HepG2 (cell line): ENCODE measurements at regions not wholly inside any gene's neighbourhood (a gene's known extent, or its start where the extent isn't known, plus 50 kb on each side); places are given as distances from the start of the nearest gene placed in this dataset.

Source experiments
- ATAC-seq: fragments of 200-7000 bp; cut with Tn5 transposase; 3 replicates; pipeline ENCODE4 v1.9.1; 2020; ENCODE audit warnings: mild to moderate bottlenecking, moderate library complexity
- BruUV-seq: library from RNA; stranded (reverse); fragments of 400-500 nt; replicated peaks from 2 replicates; lab custom pipeline; 2021; lab: Mats Ljungman, UMichigan
- CTCF ChIA-PET: fragments of 300-600 bp; formaldehyde crosslinking; extraction: SDS; loops from one replicate; lab custom pipeline; 2021; ENCODE audit warnings: low total read pairs, inconsistent platforms, low intra/inter-chr PET ratio; lab: Yijun Ruan, JAX
- POLR2A ChIA-PET: fragments of 350-600 bp; sonication (Branson Sonifier 250); formaldehyde crosslinking; loops from one replicate; lab custom pipeline; 2020; ENCODE audit warnings: antibody characterized with exemption, inconsistent platforms; lab: Yijun Ruan, JAX
- DNase-seq: peaks from one replicate; pipeline ENCODE4 v3.0.0-alpha.2; 2015; ENCODE audit warnings: low spot score
- FAIRE-seq: peaks from 3 replicates; lab custom pipeline; 2011; peaks lifted over from hg19 to GRCh38; lab: Jason Lieb, UNC
- H2AFZ ChIP-seq: one replicate; pipeline ENCODE4 v1.6.1; 2011; ENCODE audit warnings: low read length, inconsistent platforms
- H3K27ac ChIP-seq: fragments of 300-600 bp; 3 replicates; pipeline ENCODE4 v1.8.0; 2011; ENCODE audit warnings: mixed run types, mild to moderate bottlenecking, mixed read lengths, low read length, inconsistent platforms; ENCODE audit not compliant: insufficient read depth; ENCODE audit errors: extremely low read length
- H3K27me3 ChIP-seq, 2 experiments: fragments of 200-600 bp in 1 of 2; 2 replicates in 1 of 2; 3 replicates in 1 of 2; pipeline versions ENCODE4 v1.6.0 to v1.8.0; 2011; ENCODE audit warnings: low read length in 2 of 2, mild to moderate bottlenecking in 2 of 2, moderate library complexity in 2 of 2, inconsistent platforms in 1 of 2; ENCODE audit not compliant: insufficient read depth in 2 of 2, control insufficient read depth in 1 of 2
- H3K36me3 ChIP-seq, 2 experiments: fragments of 200-600 bp in 1 of 2; replicated peaks in 1 of 2; 2 replicates in 1 of 2; 3 replicates in 1 of 2; pipeline versions ENCODE4 v1.5.1 to v1.8.0; 2011; ENCODE audit warnings: low read length in 2 of 2, inconsistent platforms in 1 of 2; ENCODE audit not compliant: insufficient read depth in 2 of 2, control insufficient read depth in 1 of 2
- H3K4me1 ChIP-seq: 2 replicates; pipeline ENCODE4 v1.5.1; 2012; ENCODE audit warnings: low read length, inconsistent platforms; ENCODE audit not compliant: insufficient read depth
- H3K4me2 ChIP-seq: 2 replicates; pipeline ENCODE4 v1.6.0; 2011; ENCODE audit warnings: low read depth, low read length, inconsistent platforms
- H3K4me3 ChIP-seq, 3 experiments: fragments of 200-600 bp in 1 of 3; sonication (generic), shearing (Covaris generic) in 1 of 3; replicated peaks in 1 of 3; 2 replicates each; pipeline ENCODE4 v1.5.1; 2011 to 2016; ENCODE audit warnings: low read length in 3 of 3, inconsistent platforms in 2 of 3, low read depth in 2 of 3, mild to moderate bottlenecking in 2 of 3, control low read depth in 1 of 3, mixed read lengths in 1 of 3; ENCODE audit not compliant: insufficient read depth in 1 of 3
- H3K79me2 ChIP-seq: one replicate; pipeline ENCODE4 v1.6.1; 2011; ENCODE audit warnings: low read length, inconsistent platforms; ENCODE audit not compliant: insufficient read depth
- H3K9ac ChIP-seq: 2 replicates; pipeline ENCODE4 v1.6.0; 2011; ENCODE audit warnings: mild to moderate bottlenecking, low read depth, low read length, inconsistent platforms; ENCODE audit not compliant: insufficient read depth
- H3K9me3 ChIP-seq: 2 replicates; pipeline ENCODE4 v1.5.1; 2012; ENCODE audit warnings: mild to moderate bottlenecking, low read length
- H4K20me1 ChIP-seq: 2 replicates; pipeline ENCODE4 v1.6.0; 2011; ENCODE audit warnings: inconsistent platforms, mild to moderate bottlenecking, low read length, moderate library complexity; ENCODE audit not compliant: insufficient read depth
- ARNT ChIP-seq: fragments of 450-650 bp; IDR thresholded peaks from 2 replicates; pipeline ENCODE4 v1.6.1; 2017
- ATF1 ChIP-seq: IDR thresholded peaks from 2 replicates; pipeline ENCODE4 v1.6.1; 2016; ENCODE audit warnings: mild to moderate bottlenecking, control low read depth
- HNRNPL ChIP-seq: fragments of 200-400 bp; formaldehyde crosslinking; IDR thresholded peaks from 2 replicates; pipeline ENCODE4 v1.6.1; 2017; ENCODE audit warnings: mild to moderate bottlenecking, low read depth, low read length
- PRMT3 ChIP-seq: sonication (generic); formaldehyde crosslinking; IDR thresholded peaks from 2 replicates; pipeline ENCODE4 v1.8.1; 2022; ENCODE audit warnings: low read depth, mild to moderate bottlenecking, moderate library complexity, missing genetic modification reagents, borderline replicate concordance
- SAFB2 ChIP-seq: sonication (generic); formaldehyde crosslinking; IDR thresholded peaks from 2 replicates; pipeline ENCODE4 v1.5.1; 2020; ENCODE audit warnings: missing genetic modification reagents, low read depth, mild to moderate bottlenecking, borderline replicate concordance
- TCF7L2 ChIP-seq: IDR thresholded peaks from 2 replicates; pipeline ENCODE4 v1.6.1; 2011; ENCODE audit warnings: mild to moderate bottlenecking, low read depth, low read length, moderate library complexity
- THAP11 ChIP-seq: IDR thresholded peaks from 2 replicates; pipeline ENCODE4 v1.6.1; 2016; ENCODE audit warnings: missing biosample characterization, missing genetic modification reagents
- ZBTB20 ChIP-seq: sonication (generic); formaldehyde crosslinking; IDR thresholded peaks from 2 replicates; pipeline ENCODE4 v1.8.1; 2023; ENCODE audit warnings: missing genetic modification reagents, low read depth, mild to moderate bottlenecking, borderline replicate concordance
- ZNF121 ChIP-seq: sonication (generic); formaldehyde crosslinking; IDR thresholded peaks from 2 replicates; pipeline ENCODE4 v1.5.0; 2020; ENCODE audit warnings: mild to moderate bottlenecking, missing genetic modification reagents
- ZNF546 ChIP-seq: sonication (generic); formaldehyde crosslinking; conservative IDR thresholded peaks from 2 replicates; pipeline ENCODE4 v1.8.1; 2023; ENCODE audit warnings: mild to moderate bottlenecking, missing genetic modification reagents
- ZNF619 ChIP-seq: sonication (generic); formaldehyde crosslinking; IDR thresholded peaks from 2 replicates; pipeline ENCODE4 v1.4.0; 2020; ENCODE audit warnings: mild to moderate bottlenecking, missing genetic modification reagents
- WGBS: methylation state at CpG from one replicate; pipeline ENCODE4 v1.1.6; 2017; ENCODE audit warnings: low lambda C conversion rate; 5-methylcytosine and 5-hydroxymethylcytosine counted together
- in situ Hi-C: cut with HindIII; loops from 2 replicates; pipeline ENCODE4 v1.10.0; 2017; ENCODE audit warnings: low pct_unique_long_range_greater_than_20kb; ENCODE audit not compliant: extremely low pct_ligation_motif_present
- intact Hi-C: fragments of 100-400 bp; cut with micrococcal nuclease; formaldehyde crosslinking; loops from one replicate; pipeline ENCODE4 v1.10.0; 2022; ENCODE audit not compliant: unreplicated experiment
- TF ChIP-seq, protein P1 (sequence below): sonication (generic); formaldehyde crosslinking; IDR thresholded peaks from 2 replicates; pipeline ENCODE4 v1.5.1; 2020; ENCODE audit warnings: missing genetic modification reagents, mild to moderate bottlenecking, borderline replicate concordance
- TF ChIP-seq, protein P2 (sequence below): sonication (generic); formaldehyde crosslinking; IDR thresholded peaks from 2 replicates; pipeline ENCODE4 v1.8.0; 2022; ENCODE audit warnings: low read depth, missing genetic modification reagents

DNA sequence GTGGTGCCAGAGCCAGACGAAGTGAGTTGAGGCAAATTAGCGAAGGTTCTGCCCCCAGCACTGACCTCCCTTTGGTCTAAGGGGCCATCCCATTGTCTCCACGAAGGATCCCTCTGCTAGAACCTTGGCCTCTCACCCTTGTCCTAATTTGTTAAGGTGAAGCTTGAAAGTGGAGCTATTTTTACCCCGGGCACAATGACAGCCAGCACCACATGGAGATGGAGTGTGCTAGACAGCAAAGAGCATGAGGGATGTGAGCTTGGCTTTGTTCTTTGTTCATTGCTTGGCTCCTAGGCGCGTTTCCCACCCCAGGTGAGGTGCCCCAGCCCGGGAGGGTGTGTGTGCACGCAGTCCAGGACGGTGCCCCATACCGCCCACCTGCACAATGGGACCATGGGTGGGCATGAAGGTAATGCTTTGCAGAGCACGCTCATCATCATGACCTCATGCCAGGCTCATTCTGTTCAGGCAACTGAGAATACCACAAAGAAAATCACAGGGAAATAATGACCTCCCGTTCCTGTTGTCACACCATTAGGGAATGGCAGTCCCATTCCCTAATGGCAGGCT, 361.0 kb upstream of the FZD8 start:
- no peaks in the 10 kb centered on the region for H3K9me3 ChIP-seq
- POLR2A ChIA-PET, result no interaction called here
- H3K27ac ChIP-seq, result no peak overlapping the region
- no peaks in the 10 kb centered on the region for H3K4me1 ChIP-seq
- ATAC-seq (no peak), FAIRE-seq (no peak), DNase-seq (no peak)
- no peaks in the 10 kb centered on the region for H3K36me3 ChIP-seq
- CTCF ChIA-PET, result no interaction called here
- H3K4me2 ChIP-seq, result no peak overlapping the region
- no peak overlapping the region for H2AFZ ChIP-seq
- no peak overlapping the region for H3K9ac ChIP-seq
- H3K79me2 ChIP-seq, result no peaks in the 10 kb centered on the region
- H4K20me1 ChIP-seq, result no peaks in the 10 kb centered on the region
- WGBS, result 15% methylated on average over 5 of the region's 12 CpGs
- H3K4me3 ChIP-seq, result no peak overlapping the region
- no peaks in the 10 kb centered on the region for H3K27me3 ChIP-seq
- no TSS peak for BruUV-seq
- no peak for TF ChIP-seq TCF7L2
- no peak for TF ChIP-seq ZBTB20
- no peak for TF ChIP-seq ATF1
- no peak for TF ChIP-seq ZNF121 (CRISPR knock-in tag)
- no peak for TF ChIP-seq HNRNPL
- TF ChIP-seq ZNF546 (CRISPR knock-in tag), result no peak
- TF ChIP-seq, protein P1, sequence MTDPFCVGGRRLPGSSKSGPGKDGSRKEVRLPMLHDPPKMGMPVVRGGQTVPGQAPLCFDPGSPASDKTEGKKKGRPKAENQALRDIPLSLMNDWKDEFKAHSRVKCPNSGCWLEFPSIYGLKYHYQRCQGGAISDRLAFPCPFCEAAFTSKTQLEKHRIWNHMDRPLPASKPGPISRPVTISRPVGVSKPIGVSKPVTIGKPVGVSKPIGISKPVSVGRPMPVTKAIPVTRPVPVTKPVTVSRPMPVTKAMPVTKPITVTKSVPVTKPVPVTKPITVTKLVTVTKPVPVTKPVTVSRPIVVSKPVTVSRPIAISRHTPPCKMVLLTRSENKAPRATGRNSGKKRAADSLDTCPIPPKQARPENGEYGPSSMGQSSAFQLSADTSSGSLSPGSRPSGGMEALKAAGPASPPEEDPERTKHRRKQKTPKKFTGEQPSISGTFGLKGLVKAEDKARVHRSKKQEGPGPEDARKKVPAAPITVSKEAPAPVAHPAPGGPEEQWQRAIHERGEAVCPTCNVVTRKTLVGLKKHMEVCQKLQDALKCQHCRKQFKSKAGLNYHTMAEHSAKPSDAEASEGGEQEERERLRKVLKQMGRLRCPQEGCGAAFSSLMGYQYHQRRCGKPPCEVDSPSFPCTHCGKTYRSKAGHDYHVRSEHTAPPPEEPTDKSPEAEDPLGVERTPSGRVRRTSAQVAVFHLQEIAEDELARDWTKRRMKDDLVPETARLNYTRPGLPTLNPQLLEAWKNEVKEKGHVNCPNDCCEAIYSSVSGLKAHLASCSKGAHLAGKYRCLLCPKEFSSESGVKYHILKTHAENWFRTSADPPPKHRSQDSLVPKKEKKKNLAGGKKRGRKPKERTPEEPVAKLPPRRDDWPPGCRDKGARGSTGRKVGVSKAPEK (CRISPR knock-in tag), result no peak
- no peak for TF ChIP-seq ARNT
- TF ChIP-seq PRMT3, result no peak
- TF ChIP-seq THAP11 (CRISPR knock-in tag), result no peak
- TF ChIP-seq, protein P2, sequence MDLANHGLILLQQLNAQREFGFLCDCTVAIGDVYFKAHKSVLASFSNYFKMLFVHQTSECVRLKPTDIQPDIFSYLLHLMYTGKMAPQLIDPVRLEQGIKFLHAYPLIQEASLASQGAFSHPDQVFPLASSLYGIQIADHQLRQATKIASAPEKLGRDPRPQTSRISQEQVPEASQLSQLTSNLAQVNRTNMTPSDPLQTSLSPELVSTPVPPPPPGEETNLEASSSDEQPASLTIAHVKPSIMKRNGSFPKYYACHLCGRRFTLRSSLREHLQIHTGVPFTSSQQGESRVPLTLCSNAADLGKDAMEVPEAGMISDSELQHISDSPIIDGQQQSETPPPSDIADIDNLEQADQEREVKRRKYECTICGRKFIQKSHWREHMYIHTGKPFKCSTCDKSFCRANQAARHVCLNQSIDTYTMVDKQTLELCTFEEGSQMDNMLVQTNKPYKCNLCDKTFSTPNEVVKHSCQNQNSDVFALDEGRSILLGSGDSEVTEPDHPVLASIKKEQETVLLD (CRISPR knock-in tag), result no peak
- no peak for TF ChIP-seq SAFB2 (CRISPR knock-in tag)
- TF ChIP-seq ZNF619 (CRISPR knock-in tag), result no peak
- intact Hi-C loops (no loop called here), in situ Hi-C loops (no loop called here)
